CD4-positive, alpha-beta T cell (primary cell): ENCODE measurements at regions not wholly inside any gene's neighbourhood (a gene's known extent, or its start where the extent isn't known, plus 50 kb on each side); places are given as distances from the start of the nearest gene placed in this dataset.

Experiments
- ATAC-seq: fragments of 200-7000 bp; cut with Tn5 transposase; one replicate; pipeline ENCODE4 v1.10.0; 2022; ENCODE audit warnings: mild to moderate bottlenecking; ENCODE audit not compliant: poor library complexity
- CTCF ChIA-PET: fragments of 350-600 bp; sonication (Branson Sonifier 250); formaldehyde crosslinking; loops from one replicate; lab custom pipeline; 2021; ENCODE audit warnings: antibody characterized with exemption, inconsistent platforms; lab: Charles Lee
- POLR2A ChIA-PET: fragments of 350-600 bp; sonication (Branson Sonifier 250); formaldehyde crosslinking; loops from one replicate; lab custom pipeline; 2021; ENCODE audit warnings: antibody characterized with exemption, inconsistent platforms; lab: Charles Lee
- DNase-seq, 14 experiments: peaks; one replicate each; pipeline ENCODE4 v3.0.0-alpha.2; 2013 to 2020; ENCODE audit warnings: mixed read lengths in 2 of 14
- H3K27ac ChIP-seq, 2 donors: one replicate each; pipeline versions ENCODE4 v1.5.1 to v1.7.0; 2013; ENCODE audit warnings: low read length in 2 of 2, low read depth in 1 of 2, mild to moderate bottlenecking in 1 of 2
- H3K27me3 ChIP-seq, 2 experiments: 1 replicate in 1 of 2; 2 replicates in 1 of 2; pipeline versions ENCODE4 v1.6.1 to v1.7.0; 2013; ENCODE audit warnings: low read length in 2 of 2, control low read depth in 1 of 2, mild to moderate bottlenecking in 1 of 2, moderate library complexity in 1 of 2; ENCODE audit not compliant: insufficient read depth in 2 of 2, control insufficient read depth in 1 of 2
- H3K36me3 ChIP-seq: one replicate; pipeline ENCODE4 v1.6.1; 2013; ENCODE audit warnings: low read length, control low read depth; ENCODE audit not compliant: insufficient read depth
- H3K4me1 ChIP-seq: one replicate; pipeline ENCODE4 v1.6.1; 2013; ENCODE audit warnings: low read length, control low read depth; ENCODE audit not compliant: insufficient read depth
- H3K4me3 ChIP-seq: one replicate; pipeline ENCODE4 v1.5.1; 2013; ENCODE audit warnings: mild to moderate bottlenecking, low read length, moderate library complexity
- H3K9me3 ChIP-seq, 2 experiments: 1 replicate in 1 of 2; 2 replicates in 1 of 2; pipeline versions ENCODE4 v1.6.1 to v1.7.0; 2013; ENCODE audit warnings: low read length in 2 of 2, mild to moderate bottlenecking in 2 of 2, control low read depth in 1 of 2, moderate library complexity in 1 of 2; ENCODE audit not compliant: control insufficient read depth in 1 of 2, insufficient read depth in 1 of 2
- H3K27ac Mint-ChIP-seq: one replicate; pipeline ENCODE4 v1.8.0; 2020; ENCODE audit warnings: mixed read lengths
- H3K27me3 Mint-ChIP-seq: one replicate; pipeline ENCODE4 v1.8.0; 2021; ENCODE audit warnings: mixed read lengths
- H3K36me3 Mint-ChIP-seq: one replicate; pipeline ENCODE4 v1.8.0; 2021; ENCODE audit warnings: low read depth, mixed read lengths
- H3K4me1 Mint-ChIP-seq: one replicate; pipeline ENCODE4 v1.8.0; 2021; ENCODE audit warnings: low read depth, mixed read lengths
- H3K4me3 Mint-ChIP-seq: one replicate; pipeline ENCODE4 v1.8.0; 2020; ENCODE audit warnings: mild to moderate bottlenecking, mixed read lengths
- H3K9me3 Mint-ChIP-seq: one replicate; pipeline ENCODE4 v1.8.0; 2020; ENCODE audit warnings: mixed read lengths
- intact Hi-C, 2 experiments: fragments of 100-400 bp; cut with DNase I in 1 of 2; cut with micrococcal nuclease in 1 of 2; formaldehyde crosslinking; loops; one replicate each; pipeline versions ENCODE4 v1.15.1 to v1.9.0; 2023 to 2025; cut with DNase I, micrococcal nuclease
- TF ChIP-seq, protein P1 (sequence below): fragments of 200-600 bp; IDR thresholded peaks from one replicate; pipeline ENCODE4 v1.8.0; 2022; ENCODE audit warnings: antibody characterized with exemption, mild to moderate bottlenecking

DNA sequence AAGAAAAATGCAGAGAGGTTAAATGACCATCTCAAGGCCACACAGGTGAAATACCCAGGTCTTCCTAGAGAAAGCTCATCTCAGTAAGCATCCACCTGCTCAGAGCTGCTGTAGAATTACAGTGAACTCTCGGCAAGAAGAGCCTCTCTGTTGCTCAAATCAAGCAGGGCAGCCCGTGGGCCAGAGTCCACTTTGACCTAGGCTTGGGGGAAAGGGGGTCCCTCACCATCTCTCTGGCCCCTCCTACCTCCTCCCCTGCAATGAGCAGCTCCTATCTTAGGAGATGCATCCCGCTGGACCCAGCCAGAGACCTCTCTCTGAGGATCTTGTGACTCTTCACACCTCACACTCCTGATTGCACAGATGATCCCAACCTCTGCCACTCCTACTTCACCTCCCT, 364.7 kb downstream of the PTPRU start:
- Mint-ChIP-seq H3K4me3 (no peak overlapping the region), H3K4me1 (no peaks in the 10 kb centered on the region), H3K27me3 (peaks cover 30% of the 10 kb centered on the region), H3K9me3 (no peaks in the 10 kb centered on the region), H3K27ac (no peak overlapping the region), H3K36me3 (no peaks in the 10 kb centered on the region)
- Histone ChIP-seq H3K4me1 (no peaks in the 10 kb centered on the region), H3K9me3 (no peaks in the 10 kb centered on the region), H3K27me3 (peaks cover 0 to 4% of the 10 kb centered on the region in 2 experiments), H3K27ac (no peak overlapping the region), H3K4me3 (no peak overlapping the region), H3K36me3 (no peaks in the 10 kb centered on the region)
- no peak for DNase-seq
- POLR2A ChIA-PET: no interaction called here
- intact Hi-C loops: no loop called here
- ATAC-seq: no peak
- TF ChIP-seq, protein P1, sequence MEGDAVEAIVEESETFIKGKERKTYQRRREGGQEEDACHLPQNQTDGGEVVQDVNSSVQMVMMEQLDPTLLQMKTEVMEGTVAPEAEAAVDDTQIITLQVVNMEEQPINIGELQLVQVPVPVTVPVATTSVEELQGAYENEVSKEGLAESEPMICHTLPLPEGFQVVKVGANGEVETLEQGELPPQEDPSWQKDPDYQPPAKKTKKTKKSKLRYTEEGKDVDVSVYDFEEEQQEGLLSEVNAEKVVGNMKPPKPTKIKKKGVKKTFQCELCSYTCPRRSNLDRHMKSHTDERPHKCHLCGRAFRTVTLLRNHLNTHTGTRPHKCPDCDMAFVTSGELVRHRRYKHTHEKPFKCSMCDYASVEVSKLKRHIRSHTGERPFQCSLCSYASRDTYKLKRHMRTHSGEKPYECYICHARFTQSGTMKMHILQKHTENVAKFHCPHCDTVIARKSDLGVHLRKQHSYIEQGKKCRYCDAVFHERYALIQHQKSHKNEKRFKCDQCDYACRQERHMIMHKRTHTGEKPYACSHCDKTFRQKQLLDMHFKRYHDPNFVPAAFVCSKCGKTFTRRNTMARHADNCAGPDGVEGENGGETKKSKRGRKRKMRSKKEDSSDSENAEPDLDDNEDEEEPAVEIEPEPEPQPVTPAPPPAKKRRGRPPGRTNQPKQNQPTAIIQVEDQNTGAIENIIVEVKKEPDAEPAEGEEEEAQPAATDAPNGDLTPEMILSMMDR: no peak
- CTCF ChIA-PET: no interaction called here

DNA sequence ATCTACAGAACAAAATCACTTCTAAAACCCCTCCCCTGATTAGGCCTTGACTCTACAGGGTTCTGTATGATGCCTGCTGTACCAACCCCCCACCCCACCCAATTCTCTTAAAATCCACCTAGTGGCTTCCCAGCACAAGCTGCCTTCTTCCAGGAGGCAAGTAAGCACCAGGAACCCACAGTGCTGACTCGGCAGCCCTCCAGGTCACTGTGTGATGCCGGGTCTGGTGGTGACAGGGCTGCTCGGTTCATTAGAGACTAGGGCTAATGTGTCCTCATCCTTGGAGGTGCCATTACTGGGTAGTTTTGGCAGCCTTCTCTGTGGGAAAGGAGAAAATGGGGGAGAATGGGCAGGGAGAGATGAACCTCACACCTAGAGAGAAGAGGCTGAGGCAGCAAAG, 363.5 kb downstream of the PTPRU start:
- peaks cover 0 to 4% of the 10 kb centered on the region in 2 experiments for H3K27me3 ChIP-seq
- H3K4me1 ChIP-seq: no peaks in the 10 kb centered on the region
- ChIA-PET CTCF (no interaction called here), POLR2A (no interaction called here)
- Mint-ChIP-seq H3K4me3 (no peak overlapping the region), H3K4me1 (no peaks in the 10 kb centered on the region), H3K36me3 (no peaks in the 10 kb centered on the region), H3K27ac (no peak overlapping the region), H3K9me3 (no peaks in the 10 kb centered on the region), H3K27me3 (peaks cover 28% of the 10 kb centered on the region)
- no peak overlapping the region for H3K4me3 ChIP-seq
- no peaks in the 10 kb centered on the region for H3K9me3 ChIP-seq
- intact Hi-C loops: no loop called here
- TF ChIP-seq, protein P1: no peak
- DNase-seq (no peak), ATAC-seq (no peak)
- no peaks in the 10 kb centered on the region for H3K36me3 ChIP-seq
- H3K27ac ChIP-seq: no peak overlapping the region

GRCh38 chr1:29599071-29599470, 362.7 kb downstream of the PTPRU start:
- no peaks in the 10 kb centered on the region for H3K4me1 Mint-ChIP-seq
- H3K27ac Mint-ChIP-seq: no peak overlapping the region
- DNase-seq (no peak), ATAC-seq (no peak)
- peaks cover 28% of the 10 kb centered on the region for H3K27me3 Mint-ChIP-seq
- no peaks in the 10 kb centered on the region for H3K36me3 ChIP-seq
- peaks cover 3 to 4% of the 10 kb centered on the region in 2 experiments for H3K27me3 ChIP-seq
- H3K36me3 Mint-ChIP-seq: no peaks in the 10 kb centered on the region
- H3K9me3 ChIP-seq: no peaks in the 10 kb centered on the region
- CTCF ChIA-PET: no interaction called here
- H3K4me3 ChIP-seq: no peak overlapping the region
- POLR2A ChIA-PET: no interaction called here
- H3K4me1 ChIP-seq: no peaks in the 10 kb centered on the region
- no peak overlapping the region for H3K4me3 Mint-ChIP-seq
- no peaks in the 10 kb centered on the region for H3K9me3 Mint-ChIP-seq
- TF ChIP-seq, protein P1: no peak
- no peak overlapping the region for H3K27ac ChIP-seq
- intact Hi-C loops: no loop called here
